Kidney epithelial cell (primary cell): ENCODE measurements at regions not wholly inside any gene's neighbourhood (a gene's known extent, or its start where the extent isn't known, plus 50 kb on each side); places are given as distances from the start of the nearest gene placed in this dataset.

ENCODE experiments used
- DNase-seq: peaks from one replicate; pipeline ENCODE4 v3.0.0-alpha.2; 2010; ENCODE audit warnings: low read depth
- H3K27me3 ChIP-seq: 2 replicates; pipeline ENCODE4 v1.6.0; 2011; ENCODE audit warnings: low read length; ENCODE audit not compliant: control insufficient read depth, insufficient read depth
- H3K36me3 ChIP-seq: 2 replicates; pipeline ENCODE4 v1.5.1; 2011; ENCODE audit warnings: low read length; ENCODE audit not compliant: control insufficient read depth, insufficient read depth
- H3K4me3 ChIP-seq: 2 replicates; pipeline ENCODE4 v1.5.1; 2011; ENCODE audit warnings: low read depth, mild to moderate bottlenecking, control low read depth, low read length
- CTCF ChIP-seq: IDR thresholded peaks from 2 replicates; pipeline ENCODE4 v1.5.1; 2011; ENCODE audit warnings: mild to moderate bottlenecking, moderate library complexity, low read length, control low read depth, inconsistent platforms; ENCODE audit not compliant: insufficient read depth, poor library complexity, severe bottlenecking

GRCh38 chr16:88282564-88283395, 100.0 kb upstream of the ZNF469 start:
- DNase-seq: no peak
- Histone ChIP-seq H3K27me3 (peaks cover 7% of the 10 kb centered on the region), H3K4me3 (no peak overlapping the region), H3K36me3 (no peaks in the 10 kb centered on the region)
- TF ChIP-seq CTCF: no peak

GRCh38 chr16:88283596-88283995, 99.2 kb upstream of the ZNF469 start:
- no peak overlapping the region for H3K4me3 ChIP-seq
- no peak for DNase-seq
- H3K27me3 ChIP-seq: peaks cover 7% of the 10 kb centered on the region
- no peaks in the 10 kb centered on the region for H3K36me3 ChIP-seq
- no peak for TF ChIP-seq CTCF

GRCh38 chr16:88284101-88284500, 98.7 kb upstream of the ZNF469 start:
- TF ChIP-seq CTCF: no peak
- Histone ChIP-seq H3K4me3 (no peak overlapping the region), H3K27me3 (peaks cover 7% of the 10 kb centered on the region), H3K36me3 (no peaks in the 10 kb centered on the region)
- DNase-seq: no peak

GRCh38 chr16:88284626-88285513, 97.9 kb upstream of the ZNF469 start:
- no peak for TF ChIP-seq CTCF
- peaks cover 7% of the 10 kb centered on the region for H3K27me3 ChIP-seq
- no peaks in the 10 kb centered on the region for H3K36me3 ChIP-seq
- DNase-seq: no peak
- H3K4me3 ChIP-seq: no peak overlapping the region

- DNase-seq: no peak
- H3K4me3 ChIP-seq: no peak overlapping the region
- no peaks in the 10 kb centered on the region for H3K36me3 ChIP-seq
- no peak for TF ChIP-seq CTCF
- peaks cover 7% of the 10 kb centered on the region for H3K27me3 ChIP-seq
Measured at GRCh38 chr16:88285514-88285822, 97.3 kb upstream of the ZNF469 start.
